CD4-positive, CD25-positive, alpha-beta regulatory T cell (primary cell): ENCODE measurements at regions not wholly inside any gene's neighbourhood (a gene's known extent, or its start where the extent isn't known, plus 50 kb on each side); places are given as distances from the start of the nearest gene placed in this dataset.
"Not testable (repeated sequence)": the region's sequence is repeated elsewhere in the genome, so short reads cannot be mapped to it uniquely, and the experiment has no call there.

Experiments
- ATAC-seq, 2 donors: fragments of 150-1000 bp; cut with Tn5 transposase; one replicate each; pipeline ENCODE4 v1.10.0; 2021; ENCODE audit warnings: low read depth in 2 of 2, moderate number of reproducible peaks in 2 of 2, moderate library complexity in 1 of 2
- DNase-seq, 3 donors: peaks; one replicate each; pipeline versions ENCODE4 v3.0.0 to v3.0.0-alpha.2; 2012 to 2022; ENCODE audit warnings: mixed read lengths in 1 of 3
- H3K27ac ChIP-seq: one replicate; pipeline ENCODE4 v1.7.0; 2013; ENCODE audit warnings: mild to moderate bottlenecking, low read length; ENCODE audit not compliant: insufficient read depth, poor library complexity, severe bottlenecking
- H3K27me3 ChIP-seq: one replicate; pipeline ENCODE4 v1.7.0; 2013; ENCODE audit warnings: low read length; ENCODE audit not compliant: control insufficient read depth, insufficient read depth
- H3K36me3 ChIP-seq: one replicate; pipeline ENCODE4 v1.7.0; 2013; ENCODE audit warnings: mild to moderate bottlenecking, low read length, moderate library complexity; ENCODE audit not compliant: control insufficient read depth, insufficient read depth
- H3K4me1 ChIP-seq: 2 replicates; pipeline ENCODE4 v1.7.0; 2013; ENCODE audit warnings: mild to moderate bottlenecking, low read length; ENCODE audit not compliant: insufficient read depth, control insufficient read depth, poor library complexity, severe bottlenecking
- H3K4me3 ChIP-seq: one replicate; pipeline ENCODE4 v1.7.0; 2013; ENCODE audit warnings: low read depth, mild to moderate bottlenecking, low read length, moderate library complexity
- H3K9me3 ChIP-seq, 2 experiments: 1 replicate in 1 of 2; 2 replicates in 1 of 2; pipeline ENCODE4 v1.7.0; 2013; ENCODE audit warnings: low read length in 2 of 2, mild to moderate bottlenecking in 1 of 2, moderate library complexity in 1 of 2; ENCODE audit not compliant: control insufficient read depth in 2 of 2
- H3K27ac Mint-ChIP-seq, 3 donors: one replicate each; pipeline ENCODE4 v1.8.0; 2020 to 2022; ENCODE audit warnings: mild to moderate bottlenecking in 3 of 3, mixed read lengths in 3 of 3, moderate library complexity in 2 of 3
- H3K27me3 Mint-ChIP-seq: one replicate; pipeline ENCODE4 v1.8.0; 2022; ENCODE audit warnings: mild to moderate bottlenecking, mixed read lengths
- H3K36me3 Mint-ChIP-seq: one replicate; pipeline ENCODE4 v1.8.0; 2020; ENCODE audit warnings: mixed read lengths
- H3K4me1 Mint-ChIP-seq, 4 donors: one replicate each; pipeline ENCODE4 v1.8.0; 2020 to 2022; ENCODE audit warnings: mixed read lengths in 4 of 4, mild to moderate bottlenecking in 1 of 4
- H3K4me3 Mint-ChIP-seq, 4 donors: one replicate each; pipeline ENCODE4 v1.8.0; 2020 to 2022; ENCODE audit warnings: mild to moderate bottlenecking in 4 of 4, mixed read lengths in 4 of 4, moderate library complexity in 3 of 4
- H3K9me3 Mint-ChIP-seq, 7 donors: one replicate each; pipeline ENCODE4 v1.8.0; 2020 to 2022; ENCODE audit warnings: mixed read lengths in 7 of 7, mild to moderate bottlenecking in 3 of 7, moderate library complexity in 2 of 7

- H3K36me3 ChIP-seq, result no peaks in the 10 kb centered on the region
- H3K4me1 ChIP-seq, result no peaks in the 10 kb centered on the region
- H3K9me3 ChIP-seq, result no peaks in the 10 kb centered on the region
- no peaks in the 10 kb centered on the region for H3K36me3 Mint-ChIP-seq
- no peaks in the 10 kb centered on the region for H3K27me3 Mint-ChIP-seq
- no peak for ATAC-seq
- no peak overlapping the region for H3K27ac ChIP-seq
- no peaks in the 10 kb centered on the region for H3K4me1 Mint-ChIP-seq
- H3K27ac Mint-ChIP-seq, result no peak overlapping the region
- H3K4me3 ChIP-seq, result no peak overlapping the region
- peaks cover 0 to 3% (median 0%) of the 10 kb centered on the region in 7 donors for H3K9me3 Mint-ChIP-seq
- no peak overlapping the region for H3K4me3 Mint-ChIP-seq
- H3K27me3 ChIP-seq, result no peaks in the 10 kb centered on the region
- DNase-seq, result no peak
Observed at GRCh38 chr2:167718560-167718959, 528.8 kb downstream of the STK39 start.

DNA sequence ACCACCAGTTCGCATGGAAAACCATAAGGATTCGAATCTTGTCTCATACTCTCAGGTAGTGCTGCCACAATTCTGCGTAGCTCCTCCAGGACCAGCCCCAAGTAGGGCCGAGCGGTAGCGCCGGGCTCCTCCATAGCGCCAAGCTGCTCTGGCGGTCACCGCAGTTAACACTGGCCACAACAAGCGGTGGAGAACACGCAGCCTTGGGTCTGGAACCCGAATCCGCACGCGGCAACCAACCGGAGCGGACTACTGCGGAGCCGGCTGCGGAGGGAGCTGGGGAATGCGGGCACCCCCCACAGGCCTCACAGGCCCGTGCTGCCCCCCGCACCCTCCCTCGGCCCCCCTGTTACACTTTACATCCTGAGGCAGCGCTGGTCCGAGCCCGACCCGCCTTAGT, 531.5 kb downstream of the STK39 start:
- Mint-ChIP-seq H3K27ac (no peak overlapping the region), H3K27me3 (no peaks in the 10 kb centered on the region), H3K36me3 (no peaks in the 10 kb centered on the region), H3K9me3 (peaks cover 0 to 3% (median 0%) of the 10 kb centered on the region in 7 donors), H3K4me1 (no peaks in the 10 kb centered on the region), H3K4me3 (no peak overlapping the region)
- ATAC-seq (no peak), DNase-seq (no peak)
- H3K4me1 ChIP-seq, result no peaks in the 10 kb centered on the region
- H3K36me3 ChIP-seq, result no peaks in the 10 kb centered on the region
- no peaks in the 10 kb centered on the region for H3K9me3 ChIP-seq
- no peaks in the 10 kb centered on the region for H3K27me3 ChIP-seq
- H3K27ac ChIP-seq, result no peak overlapping the region
- no peak overlapping the region for H3K4me3 ChIP-seq

DNA sequence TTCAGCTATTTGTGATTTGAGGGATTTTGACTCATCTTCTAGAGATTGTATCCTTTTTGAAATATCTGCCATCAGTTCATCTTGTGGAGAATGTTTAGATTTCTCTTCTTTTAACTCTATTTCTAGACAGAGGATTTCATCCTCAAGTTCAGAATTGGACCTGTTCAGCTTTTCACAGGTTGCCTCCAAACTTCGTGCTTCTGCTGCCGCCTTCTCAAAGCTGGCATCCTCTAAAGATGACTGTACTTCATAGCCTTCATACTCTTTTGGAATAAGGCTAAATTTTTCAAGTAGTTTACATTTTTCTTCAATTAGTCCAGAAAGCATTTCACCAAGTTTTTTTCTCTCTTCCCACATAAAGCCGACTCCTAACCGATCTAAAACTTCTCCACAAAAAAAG, 531.9 kb downstream of the STK39 start:
- H3K36me3 ChIP-seq, H3K27ac ChIP-seq, H3K4me3 ChIP-seq, DNase-seq, H3K36me3 Mint-ChIP-seq, ATAC-seq, H3K4me3 Mint-ChIP-seq, H3K27ac Mint-ChIP-seq, H3K9me3 Mint-ChIP-seq, H3K9me3 ChIP-seq, H3K4me1 ChIP-seq, H3K4me1 Mint-ChIP-seq, H3K27me3 Mint-ChIP-seq, H3K27me3 ChIP-seq: not testable (repeated sequence)

DNA sequence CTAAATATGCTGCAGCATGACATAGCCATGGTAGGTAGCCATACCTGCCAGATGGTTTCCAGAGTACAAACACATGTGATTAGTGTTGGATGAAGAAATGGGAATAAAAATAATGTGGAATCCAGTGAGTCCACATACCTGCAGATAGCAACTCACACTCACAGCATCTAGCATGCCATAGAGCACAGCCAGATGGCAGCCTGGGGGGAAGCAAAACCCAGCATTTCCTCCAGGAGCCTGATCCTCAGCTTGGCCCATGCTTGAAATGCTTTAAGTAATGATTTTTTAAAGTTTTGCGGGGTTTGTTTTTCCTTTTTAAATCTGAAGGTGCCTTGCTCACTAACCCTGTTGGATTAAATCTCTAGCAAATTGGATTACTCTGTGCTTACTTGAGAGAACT, 535.1 kb downstream of the STK39 start:
- no peaks in the 10 kb centered on the region for H3K27me3 ChIP-seq
- DNase-seq, result no peak
- H3K27me3 Mint-ChIP-seq, result no peaks in the 10 kb centered on the region
- no peaks in the 10 kb centered on the region for H3K36me3 Mint-ChIP-seq
- no peaks in the 10 kb centered on the region for H3K4me1 Mint-ChIP-seq
- no peak overlapping the region for H3K27ac ChIP-seq
- peaks cover 0 to 3% (median 0%) of the 10 kb centered on the region in 7 donors for H3K9me3 Mint-ChIP-seq
- no peak for ATAC-seq
- H3K4me3 ChIP-seq, result no peak overlapping the region
- no peak overlapping the region for H3K27ac Mint-ChIP-seq
- no peak overlapping the region for H3K4me3 Mint-ChIP-seq
- no peaks in the 10 kb centered on the region for H3K36me3 ChIP-seq
- H3K4me1 ChIP-seq, result no peaks in the 10 kb centered on the region
- H3K9me3 ChIP-seq, result no peaks in the 10 kb centered on the region

DNA sequence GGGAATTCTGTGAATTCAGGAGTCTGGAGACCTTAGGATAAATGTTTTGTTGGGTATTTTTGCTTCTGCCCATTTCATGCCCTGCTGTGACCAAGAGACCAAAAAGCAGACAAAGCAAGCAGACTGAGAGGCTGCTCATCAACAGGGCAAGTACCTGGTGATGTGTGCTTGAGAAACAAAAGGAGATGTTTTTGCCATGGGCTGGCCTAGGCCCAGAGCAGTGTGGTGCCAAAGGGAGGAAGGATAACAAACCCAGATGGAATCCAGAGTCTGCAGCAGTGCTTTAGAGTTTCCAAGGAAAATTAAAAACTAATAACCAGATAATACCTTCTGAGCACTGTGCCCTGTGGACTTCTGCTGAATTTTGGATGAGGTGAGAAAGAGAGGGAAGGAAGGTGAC, 538.4 kb downstream of the STK39 start:
- no peak overlapping the region for H3K4me3 Mint-ChIP-seq
- H3K9me3 ChIP-seq, result no peaks in the 10 kb centered on the region
- no peaks in the 10 kb centered on the region for H3K36me3 Mint-ChIP-seq
- no peak for ATAC-seq
- H3K36me3 ChIP-seq, result no peaks in the 10 kb centered on the region
- no peak overlapping the region for H3K27ac ChIP-seq
- DNase-seq, result no peak
- no peaks in the 10 kb centered on the region for H3K4me1 ChIP-seq
- no peaks in the 10 kb centered on the region for H3K27me3 ChIP-seq
- H3K4me1 Mint-ChIP-seq, result no peaks in the 10 kb centered on the region
- no peak overlapping the region for H3K4me3 ChIP-seq
- H3K27ac Mint-ChIP-seq, result no peak overlapping the region
- no peaks in the 10 kb centered on the region for H3K27me3 Mint-ChIP-seq
- H3K9me3 Mint-ChIP-seq, result peaks cover 0 to 1% (median 0%) of the 10 kb centered on the region in 7 donors

- Mint-ChIP-seq H3K27me3 (no peaks in the 10 kb centered on the region), H3K27ac (no peak overlapping the region), H3K4me1 (no peaks in the 10 kb centered on the region), H3K36me3 (no peaks in the 10 kb centered on the region), H3K4me3 (no peak overlapping the region), H3K9me3 (peaks cover 0 to 3% (median 0%) of the 10 kb centered on the region in 7 donors)
- DNase-seq, result no peak
- Histone ChIP-seq H3K36me3 (no peaks in the 10 kb centered on the region), H3K27me3 (no peaks in the 10 kb centered on the region), H3K27ac (no peak overlapping the region), H3K4me3 (no peak overlapping the region), H3K9me3 (no peaks in the 10 kb centered on the region), H3K4me1 (no peaks in the 10 kb centered on the region)
- ATAC-seq, result no peak
Observed at GRCh38 chr2:167706800-167707199, 540.6 kb downstream of the STK39 start.

- no peaks in the 10 kb centered on the region for H3K36me3 Mint-ChIP-seq
- no peaks in the 10 kb centered on the region for H3K4me1 Mint-ChIP-seq
- Histone ChIP-seq H3K36me3 (no peaks in the 10 kb centered on the region), H3K4me1 (no peaks in the 10 kb centered on the region), H3K27me3 (no peaks in the 10 kb centered on the region), H3K27ac (no peak overlapping the region), H3K9me3 (no peaks in the 10 kb centered on the region), H3K4me3 (no peak overlapping the region)
- ATAC-seq (no peak), DNase-seq (no peak)
- H3K4me3 Mint-ChIP-seq, result no peak overlapping the region
- H3K27me3 Mint-ChIP-seq, result no peaks in the 10 kb centered on the region
- peaks cover 0 to 4% (median 0%) of the 10 kb centered on the region in 7 donors for H3K9me3 Mint-ChIP-seq
- H3K27ac Mint-ChIP-seq, result no peak overlapping the region
Observed at GRCh38 chr2:167703441-167703840, 544.0 kb downstream of the STK39 start.

- Histone ChIP-seq H3K27ac (no peak overlapping the region), H3K27me3 (no peaks in the 10 kb centered on the region), H3K4me3 (no peak overlapping the region), H3K4me1 (no peaks in the 10 kb centered on the region), H3K36me3 (no peaks in the 10 kb centered on the region), H3K9me3 (no peaks in the 10 kb centered on the region)
- Mint-ChIP-seq H3K4me1 (no peaks in the 10 kb centered on the region), H3K27me3 (no peaks in the 10 kb centered on the region), H3K36me3 (no peaks in the 10 kb centered on the region), H3K4me3 (no peak overlapping the region), H3K27ac (no peak overlapping the region), H3K9me3 (peaks cover 0 to 6% (median 0%) of the 10 kb centered on the region in 7 donors)
- DNase-seq (no peak), ATAC-seq (no peak)
Observed at GRCh38 chr2:167702227-167702626, 545.2 kb downstream of the STK39 start.
